ENCODE measurements at regions not wholly inside any gene's neighbourhood (a gene's known extent, or its start where the extent isn't known, plus 50 kb on each side); places are given as distances from the start of the nearest gene placed in this dataset.

DNA sequence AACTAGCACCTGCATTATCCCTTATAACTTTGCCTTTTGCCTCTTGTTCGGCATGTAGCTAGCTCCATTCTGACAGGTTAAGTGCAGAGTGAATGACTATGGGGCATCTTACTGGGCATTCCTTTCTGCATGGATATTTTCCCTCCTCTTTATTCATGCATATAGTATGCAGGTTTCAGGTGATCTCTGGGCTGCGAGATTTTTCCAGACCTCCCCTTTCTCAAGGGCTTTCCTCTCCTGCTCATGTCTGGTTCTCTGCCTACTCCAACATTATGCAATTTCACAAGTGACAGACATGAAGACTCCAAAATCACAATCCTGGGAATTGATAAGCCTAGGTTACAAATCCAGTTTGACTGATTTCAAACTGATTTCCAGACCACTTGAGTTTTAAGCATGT lies 503.8 kb downstream of the NXPH1 start:
- H3K27me3 ChIP-seq: no peaks in the 10 kb centered on the region
- H3K27ac ChIP-seq: no peak overlapping the region
- no peaks in the 10 kb centered on the region for H3K4me1 ChIP-seq (ENCODE audit: low read depth)
- DNase-seq (ENCODE audit: low read depth in 1 of 2, low spot score in 1 of 2): no peak
- H3K36me3 ChIP-seq: no peaks in the 10 kb centered on the region
- H3K4me3 ChIP-seq: no peak overlapping the region
- TF ChIP-seq, protein P1, sequence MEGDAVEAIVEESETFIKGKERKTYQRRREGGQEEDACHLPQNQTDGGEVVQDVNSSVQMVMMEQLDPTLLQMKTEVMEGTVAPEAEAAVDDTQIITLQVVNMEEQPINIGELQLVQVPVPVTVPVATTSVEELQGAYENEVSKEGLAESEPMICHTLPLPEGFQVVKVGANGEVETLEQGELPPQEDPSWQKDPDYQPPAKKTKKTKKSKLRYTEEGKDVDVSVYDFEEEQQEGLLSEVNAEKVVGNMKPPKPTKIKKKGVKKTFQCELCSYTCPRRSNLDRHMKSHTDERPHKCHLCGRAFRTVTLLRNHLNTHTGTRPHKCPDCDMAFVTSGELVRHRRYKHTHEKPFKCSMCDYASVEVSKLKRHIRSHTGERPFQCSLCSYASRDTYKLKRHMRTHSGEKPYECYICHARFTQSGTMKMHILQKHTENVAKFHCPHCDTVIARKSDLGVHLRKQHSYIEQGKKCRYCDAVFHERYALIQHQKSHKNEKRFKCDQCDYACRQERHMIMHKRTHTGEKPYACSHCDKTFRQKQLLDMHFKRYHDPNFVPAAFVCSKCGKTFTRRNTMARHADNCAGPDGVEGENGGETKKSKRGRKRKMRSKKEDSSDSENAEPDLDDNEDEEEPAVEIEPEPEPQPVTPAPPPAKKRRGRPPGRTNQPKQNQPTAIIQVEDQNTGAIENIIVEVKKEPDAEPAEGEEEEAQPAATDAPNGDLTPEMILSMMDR (IDR thresholded peaks at IDR 0.05; ENCODE audit: low read depth, low read length): no peak
- no peaks in the 10 kb centered on the region for H3K9me3 ChIP-seq (ENCODE audit: low read depth)

DNA sequence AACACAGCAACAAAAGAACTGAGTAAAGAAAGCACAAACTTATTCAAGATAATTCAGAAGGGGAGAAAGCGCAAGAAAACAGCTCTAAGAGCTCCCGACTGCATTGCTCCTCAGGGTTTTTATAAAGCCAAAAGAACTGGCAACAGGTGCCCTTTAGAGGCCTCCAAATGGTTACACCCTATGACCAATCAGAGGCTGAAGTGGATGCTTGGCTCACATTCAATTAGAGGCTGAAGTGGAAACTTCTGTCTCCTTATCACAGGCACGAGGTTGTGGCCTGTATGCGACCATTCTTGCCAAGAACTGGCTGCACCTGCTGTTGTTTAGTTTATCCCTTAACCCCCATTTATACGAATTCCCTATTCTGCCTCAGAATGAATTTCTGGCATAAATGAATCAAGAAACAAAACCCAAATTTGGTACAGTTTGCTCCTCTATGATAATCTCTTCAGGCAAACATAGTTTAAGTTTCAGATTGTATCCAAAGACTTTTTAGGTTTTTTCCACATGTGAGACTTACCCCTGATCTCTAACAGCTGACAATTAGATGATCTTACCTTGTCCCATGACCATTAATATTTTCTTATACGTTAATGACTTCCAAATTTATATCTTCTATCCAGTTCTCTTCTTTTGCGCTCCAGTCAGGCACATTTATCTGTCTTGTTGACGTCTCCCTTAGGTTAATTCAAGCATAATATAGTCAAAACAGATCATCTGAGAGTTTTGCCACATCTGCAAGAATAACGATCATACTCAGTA lies 504.8 kb downstream of the NXPH1 start:
- H3K27me3 ChIP-seq: no peaks in the 10 kb centered on the region
- DNase-seq (ENCODE audit: low read depth in 1 of 2, low spot score in 1 of 2): no peak
- no peaks in the 10 kb centered on the region for H3K4me1 ChIP-seq (ENCODE audit: low read depth)
- TF ChIP-seq, protein P1 (IDR thresholded peaks at IDR 0.05; ENCODE audit: low read depth, low read length): no peak
- no peak overlapping the region for H3K4me3 ChIP-seq
- H3K27ac ChIP-seq: no peak overlapping the region
- no peaks in the 10 kb centered on the region for H3K36me3 ChIP-seq
- no peaks in the 10 kb centered on the region for H3K9me3 ChIP-seq (ENCODE audit: low read depth)

DNA sequence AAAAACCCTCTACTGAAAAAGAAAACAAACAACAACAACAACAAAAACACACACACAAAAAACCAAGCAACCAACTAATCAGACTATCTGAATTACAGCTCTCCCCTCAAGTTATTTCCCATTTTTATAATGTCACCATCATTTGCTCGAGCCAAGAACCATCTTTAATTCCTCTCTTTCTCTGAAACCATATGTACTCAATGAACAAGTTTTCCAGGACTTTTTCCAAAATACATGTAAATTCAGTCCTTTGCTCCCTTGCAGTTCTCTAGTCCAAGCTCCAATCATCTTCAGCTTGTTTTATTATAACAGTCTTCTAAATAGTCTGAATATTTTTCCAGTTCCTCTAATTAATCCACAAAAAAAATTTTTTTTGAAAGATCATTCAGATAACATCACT lies 506.0 kb downstream of the NXPH1 start:
- Histone ChIP-seq H3K4me1 (ENCODE audit: low read depth) (no peaks in the 10 kb centered on the region), H3K4me3 (no peak overlapping the region), H3K36me3 (no peaks in the 10 kb centered on the region), H3K9me3 (ENCODE audit: low read depth) (no peaks in the 10 kb centered on the region), H3K27ac (no peak overlapping the region), H3K27me3 (no peaks in the 10 kb centered on the region)
- TF ChIP-seq, protein P1 (IDR thresholded peaks at IDR 0.05; ENCODE audit: low read depth, low read length): no peak
- DNase-seq (ENCODE audit: low read depth in 1 of 2, low spot score in 1 of 2): no peak

DNA sequence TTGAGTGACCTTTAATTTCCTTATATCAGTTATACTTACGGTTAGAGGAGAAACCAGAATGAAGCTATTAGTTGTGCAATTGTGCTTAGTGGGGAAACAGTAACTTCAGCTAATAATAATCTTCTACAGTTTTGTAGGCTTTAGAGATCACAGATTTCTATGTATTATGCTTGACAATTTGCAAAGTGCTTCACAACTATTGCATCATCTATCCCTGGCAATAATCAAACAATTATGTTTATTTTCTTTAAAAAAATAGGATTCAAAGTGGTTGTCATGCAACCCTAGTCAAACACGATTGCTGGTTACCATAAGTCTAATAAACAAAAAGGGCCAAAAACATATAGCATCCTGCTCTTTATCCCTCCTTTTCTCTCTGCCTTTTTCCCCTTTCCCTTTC lies 530.3 kb downstream of the NXPH1 start:
- TF ChIP-seq, protein P1 (IDR thresholded peaks at IDR 0.05; ENCODE audit: low read depth, low read length): no peak
- Histone ChIP-seq H3K9me3 (ENCODE audit: low read depth) (no peaks in the 10 kb centered on the region), H3K4me1 (ENCODE audit: low read depth) (no peaks in the 10 kb centered on the region), H3K27ac (no peak overlapping the region), H3K36me3 (no peaks in the 10 kb centered on the region), H3K27me3 (no peaks in the 10 kb centered on the region), H3K4me3 (no peak overlapping the region)
- DNase-seq (ENCODE audit: low read depth in 1 of 2, low spot score in 1 of 2): no peak

DNA sequence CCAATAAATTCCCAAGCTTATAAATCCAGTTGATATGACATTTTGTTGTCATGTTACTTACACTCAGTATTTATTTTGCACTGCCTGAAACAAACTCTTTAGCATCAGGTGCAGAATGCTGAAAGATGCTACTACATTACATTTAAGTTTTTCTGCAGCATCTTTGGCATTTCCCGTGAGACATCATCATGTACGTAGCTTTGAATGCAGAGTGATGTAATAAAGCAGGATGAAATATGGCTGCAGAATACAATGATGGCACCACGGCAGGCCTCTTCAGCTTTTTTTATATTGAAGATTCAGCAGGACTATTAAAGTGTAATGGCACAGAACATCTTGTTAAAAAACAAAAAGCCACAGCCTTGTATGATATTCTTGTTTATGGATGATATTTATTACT lies 531.8 kb downstream of the NXPH1 start:
- no peaks in the 10 kb centered on the region for H3K9me3 ChIP-seq (ENCODE audit: low read depth)
- DNase-seq (ENCODE audit: low read depth in 1 of 2, low spot score in 1 of 2): no peak
- no peak overlapping the region for H3K27ac ChIP-seq
- H3K27me3 ChIP-seq: no peaks in the 10 kb centered on the region
- no peak overlapping the region for H3K4me3 ChIP-seq
- no peaks in the 10 kb centered on the region for H3K4me1 ChIP-seq (ENCODE audit: low read depth)
- no peaks in the 10 kb centered on the region for H3K36me3 ChIP-seq
- TF ChIP-seq, protein P1 (IDR thresholded peaks at IDR 0.05; ENCODE audit: low read depth, low read length): no peak

All from cardiac muscle cell (in vitro differentiated cells and primary cell).